ENCODE measurements at regions not wholly inside any gene's neighbourhood (a gene's known extent, or its start where the extent isn't known, plus 50 kb on each side); places are given as distances from the start of the nearest gene placed in this dataset.
"Not testable (repeated sequence)": the region's sequence is repeated elsewhere in the genome, so short reads cannot be mapped to it uniquely, and the experiment has no call there.

DNA sequence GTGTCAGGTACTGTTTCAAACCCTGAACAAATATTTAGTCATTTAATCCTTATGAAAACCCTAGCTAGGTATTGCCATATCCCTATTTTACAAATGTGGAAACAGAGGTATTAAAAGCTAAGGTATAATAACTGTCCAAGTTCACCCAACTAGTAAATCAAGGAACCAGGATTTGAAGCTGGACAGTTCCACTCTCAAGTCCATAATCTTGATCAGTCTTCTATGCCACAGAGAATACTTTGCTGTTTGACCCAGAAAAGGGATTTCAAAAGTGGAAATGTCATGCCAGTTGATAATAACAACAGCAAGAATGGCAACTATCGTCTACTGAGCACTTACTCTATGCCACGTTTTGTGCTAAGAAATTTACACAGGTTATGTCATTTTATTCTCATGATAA lies 90.4 kb upstream of the KIT start:
- DNase-seq (ENCODE audit: low spot score in 2 of 2), result no peak
- FAIRE-seq, result no peak

DNA sequence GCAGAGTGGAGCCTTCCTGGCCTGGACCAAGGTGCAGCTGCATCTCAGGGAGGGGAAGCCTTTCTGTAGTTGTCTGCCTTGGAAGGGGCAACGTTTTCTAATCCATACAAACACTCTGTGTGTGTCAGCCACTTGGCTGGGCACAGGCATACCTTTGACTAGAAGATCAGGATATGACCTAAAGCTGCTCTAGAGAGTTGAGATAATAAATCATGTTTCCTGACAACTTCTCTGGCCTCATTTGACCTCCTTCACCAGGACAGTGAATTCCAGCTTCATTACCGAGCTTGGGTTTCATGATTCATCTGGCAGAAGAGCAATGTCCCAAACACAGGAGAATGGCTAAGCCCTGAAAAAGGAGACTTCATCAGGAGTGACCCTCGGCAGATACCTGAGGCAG lies 89.6 kb upstream of the KIT start:
- DNase-seq (ENCODE audit: low spot score in 2 of 2) (no peak), FAIRE-seq (no peak)

DNA sequence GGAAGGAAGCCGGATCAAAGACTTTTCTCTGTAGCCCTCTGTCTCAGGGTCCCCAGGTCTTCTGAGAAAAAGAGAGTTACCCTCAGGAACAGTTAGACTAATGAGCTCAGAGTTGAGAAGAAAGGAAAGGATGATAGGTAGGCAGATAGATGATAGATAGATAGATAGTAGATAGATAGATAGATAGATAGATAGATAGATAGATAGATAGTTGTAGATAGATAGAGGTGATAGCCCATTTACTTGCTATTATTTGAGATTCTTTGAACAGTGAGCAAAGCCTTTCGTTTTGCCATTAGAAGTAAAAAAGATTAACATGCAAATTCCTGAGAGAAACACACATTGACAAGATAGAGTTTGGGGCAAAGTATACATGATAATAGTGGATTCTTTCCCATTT lies 86.9 kb upstream of the KIT start:
- DNase-seq (ENCODE audit: low spot score in 2 of 2) (no peak), FAIRE-seq (no peak)

DNA sequence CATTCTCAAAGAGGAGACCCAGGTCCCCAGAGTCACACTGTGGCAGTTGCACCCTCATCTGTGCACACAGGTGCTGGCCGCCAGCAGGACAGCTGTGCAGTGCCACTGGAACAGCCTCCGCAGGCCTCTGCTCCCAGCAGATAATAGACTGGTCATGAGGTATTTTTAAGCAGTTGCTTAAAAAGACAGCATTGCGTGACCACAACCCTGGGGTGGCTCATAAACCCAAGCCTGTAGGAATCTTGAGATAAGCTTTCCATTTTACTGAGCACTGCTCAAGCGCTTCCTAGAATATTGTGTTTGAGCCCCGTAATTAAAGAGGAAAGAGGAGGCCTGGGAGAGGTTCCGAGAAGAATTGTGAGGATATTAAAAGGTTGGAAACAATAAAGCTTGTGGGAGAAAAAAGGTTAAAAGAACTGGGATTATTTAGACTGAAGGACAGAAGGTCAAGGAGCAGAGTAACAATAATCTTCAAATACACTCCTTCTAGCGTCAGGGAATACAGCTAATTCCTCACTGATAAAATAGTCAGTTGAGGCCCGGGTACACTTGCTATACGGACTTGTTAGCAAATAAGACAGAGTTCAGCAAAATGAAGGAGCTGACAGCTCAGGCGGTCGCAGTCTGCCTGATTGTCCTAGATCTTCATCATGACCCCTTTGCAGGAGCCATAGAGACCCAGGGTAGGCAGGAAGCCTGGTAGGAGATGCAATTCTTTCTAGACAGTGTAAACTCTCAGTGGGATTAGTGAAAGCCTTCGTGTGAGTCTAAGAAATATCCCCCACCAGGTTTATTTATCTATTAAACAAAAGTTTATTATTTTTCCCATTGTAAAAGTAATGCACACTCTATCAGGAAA lies 86.2 kb upstream of the KIT start:
- no peak for DNase-seq (ENCODE audit: low spot score in 2 of 2)
- FAIRE-seq, result no peak

DNA sequence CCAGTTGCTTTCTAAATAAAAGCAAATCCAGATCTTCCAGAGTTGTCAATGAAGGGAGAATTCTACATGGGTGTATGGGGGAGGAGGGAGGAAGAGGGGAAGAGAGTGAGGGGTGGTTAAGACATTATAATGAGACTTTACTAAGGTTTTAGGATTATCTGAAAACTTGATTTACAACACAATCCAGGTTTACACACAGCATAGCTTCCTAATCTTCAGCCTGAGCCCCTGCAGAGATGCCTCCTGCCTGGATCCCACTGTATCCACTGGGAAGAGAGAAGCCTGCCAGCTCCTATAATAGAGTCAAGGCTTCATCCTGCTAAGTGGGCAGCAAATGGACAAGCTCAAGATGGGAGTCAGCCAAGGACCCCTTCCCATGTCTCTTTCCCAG lies 85.6 kb upstream of the KIT start:
- FAIRE-seq (no peak), DNase-seq (ENCODE audit: low spot score in 2 of 2) (no peak)

DNA sequence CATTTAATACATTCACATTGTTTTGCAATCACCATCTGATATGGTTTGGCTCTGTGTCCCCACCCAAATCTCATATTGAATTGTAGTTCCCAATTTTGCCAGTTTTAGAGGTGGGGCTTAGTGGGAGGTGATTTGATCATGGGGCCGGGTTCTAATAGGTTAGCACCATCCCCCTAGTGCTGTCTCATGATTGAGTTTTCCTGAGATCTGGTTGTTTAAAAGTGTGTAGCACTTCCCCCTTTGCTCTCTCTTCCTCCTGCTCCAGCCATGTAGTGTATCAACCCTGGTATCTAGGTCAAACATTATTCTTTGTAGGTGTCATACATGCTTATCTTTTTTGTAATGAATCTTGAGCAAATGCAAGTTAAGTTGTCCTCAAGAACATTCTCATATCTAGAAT lies 83.3 kb upstream of the KIT start:
- FAIRE-seq (no peak), DNase-seq (ENCODE audit: low spot score in 2 of 2) (no peak)

DNA sequence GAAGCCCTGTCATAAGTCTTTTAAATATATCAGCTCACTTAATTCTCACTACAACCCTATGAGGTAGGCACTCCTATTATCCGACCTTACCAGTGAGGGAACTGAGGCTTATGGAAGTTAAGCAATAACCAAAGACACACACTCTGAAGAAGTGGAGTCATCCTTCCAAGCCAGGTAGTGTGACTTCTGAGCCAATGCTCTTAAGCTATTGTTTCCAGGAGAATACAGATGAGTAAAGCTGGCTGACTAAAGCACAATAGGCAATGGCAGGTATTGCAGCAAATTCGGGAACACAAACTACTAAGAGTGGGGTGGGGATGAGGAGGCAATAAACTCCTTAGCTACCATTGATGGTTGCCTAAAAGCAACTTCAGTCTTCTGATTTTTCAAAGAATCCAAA lies 81.8 kb upstream of the KIT start:
- no peak for FAIRE-seq
- no peak for DNase-seq (ENCODE audit: low spot score in 2 of 2)

DNA sequence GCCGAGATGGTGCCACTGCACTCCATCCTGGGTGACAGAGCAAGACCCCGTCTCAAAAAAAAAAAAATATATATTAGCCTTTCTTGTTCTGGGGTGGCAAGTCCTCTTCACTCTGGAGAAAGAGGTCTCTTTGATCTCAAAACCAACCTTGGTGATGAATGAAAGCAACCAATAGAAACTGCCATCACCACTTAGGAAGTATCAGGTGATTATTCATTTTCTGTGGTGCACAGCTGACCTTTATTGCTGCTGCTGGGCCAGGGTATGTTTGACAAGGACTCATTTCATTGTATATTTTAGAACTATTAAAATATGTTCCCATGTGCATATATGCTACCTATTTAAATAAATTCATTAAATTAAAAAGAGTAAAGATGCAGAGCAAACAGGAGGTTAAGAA lies 76.0 kb upstream of the KIT start:
- FAIRE-seq (no peak), DNase-seq (ENCODE audit: low spot score in 2 of 2) (no peak)

DNA sequence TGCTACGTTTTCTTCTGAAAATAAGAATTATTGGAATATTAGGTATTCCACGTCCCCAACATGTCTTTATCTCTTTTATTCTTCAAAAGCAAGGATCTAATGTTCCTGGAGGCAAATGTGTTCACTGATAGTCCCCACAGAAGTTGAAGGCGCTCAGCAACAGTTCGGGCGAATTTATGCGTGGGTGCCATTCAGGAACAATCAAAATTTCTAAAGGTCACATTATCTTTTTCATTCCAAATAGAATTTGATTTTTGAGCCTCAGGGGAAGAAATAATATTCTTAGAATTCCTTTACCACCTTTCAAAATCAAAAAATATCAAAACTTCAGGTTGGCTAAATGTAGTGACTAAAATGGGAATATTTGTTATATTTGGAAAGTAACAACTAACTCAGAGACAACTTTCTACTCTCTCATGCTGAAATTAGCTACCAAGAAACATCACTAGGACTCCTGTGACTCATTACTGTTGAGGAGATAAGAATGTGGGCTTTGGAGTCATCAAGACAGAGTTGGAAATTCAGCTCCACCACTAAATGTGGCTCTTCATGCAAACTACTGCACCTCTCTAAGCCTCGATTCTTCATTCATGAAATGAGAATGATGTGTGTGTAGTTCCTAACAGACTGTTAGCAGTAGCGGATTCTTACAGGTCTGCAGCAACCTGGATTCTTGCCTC lies 72.3 kb upstream of the KIT start:
- DNase-seq (ENCODE audit: low spot score in 2 of 2) (no peak), FAIRE-seq (no peak)

DNA sequence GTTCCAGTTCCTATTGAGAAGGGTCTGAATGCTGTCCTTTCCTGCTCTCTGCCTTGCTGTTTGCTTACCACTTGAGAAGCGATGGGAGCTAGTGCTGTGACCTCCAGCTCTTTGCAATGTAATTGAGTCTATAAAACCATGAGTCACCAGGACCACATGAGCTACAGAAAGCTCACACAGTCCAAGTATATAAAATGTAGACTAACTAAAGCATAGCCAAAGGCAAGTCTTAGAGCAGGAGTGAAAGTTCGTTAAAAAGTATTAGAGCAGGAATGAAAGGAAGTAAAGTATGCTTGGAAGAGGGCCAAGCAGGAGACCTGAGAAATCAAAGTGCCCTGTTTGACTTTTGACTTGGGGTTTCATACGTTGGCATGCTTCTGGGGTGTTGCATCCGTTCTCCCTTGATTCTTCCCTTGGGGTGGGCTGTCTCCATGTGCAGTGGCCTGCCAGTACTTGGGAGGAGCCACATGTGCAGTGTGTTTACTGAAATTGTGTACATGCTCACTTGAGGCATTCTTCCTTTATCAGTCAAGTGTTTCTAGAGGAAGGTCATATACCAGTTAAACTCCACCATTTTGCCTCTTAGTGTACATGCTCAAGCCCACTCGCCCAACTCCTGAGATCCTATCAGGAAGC lies 71.3 kb upstream of the KIT start:
- DNase-seq (ENCODE audit: low spot score in 2 of 2) (no peak), FAIRE-seq (no peak)

DNA sequence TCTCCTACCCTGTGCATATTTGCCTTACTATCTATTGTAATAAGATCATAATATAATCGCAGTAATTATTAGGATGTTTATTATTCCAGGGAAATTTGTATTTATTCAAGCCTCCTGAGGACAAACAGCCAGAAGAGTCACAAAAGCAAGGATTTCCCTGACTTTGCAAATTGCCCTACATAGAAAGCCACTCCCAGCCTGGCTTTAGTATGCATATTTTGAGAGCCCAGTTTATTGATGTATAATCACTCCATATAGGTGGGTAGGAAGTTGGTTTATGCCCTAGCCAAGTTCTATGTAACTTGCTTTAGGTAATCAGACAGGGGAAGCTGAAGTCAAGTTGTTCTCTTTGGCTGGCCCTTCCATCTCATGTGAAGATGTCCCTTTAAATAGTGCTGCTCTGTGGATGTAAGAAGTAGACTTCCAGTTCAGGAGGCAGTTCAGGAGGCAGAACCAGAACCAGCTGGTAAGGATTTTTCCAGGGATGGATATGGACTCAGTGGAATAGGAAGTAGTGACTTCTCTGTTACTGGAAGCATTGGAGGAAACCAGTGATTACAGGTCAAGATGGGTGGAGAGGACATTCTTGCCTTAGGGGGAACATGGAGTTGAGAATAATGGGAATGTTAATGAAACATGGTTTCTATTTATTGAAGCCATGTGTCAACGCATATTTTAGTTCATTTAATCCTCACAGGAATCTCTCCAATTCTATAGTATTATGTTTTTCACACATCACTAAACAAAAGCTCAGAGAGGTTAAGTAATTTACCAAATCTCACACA lies 70.5 kb upstream of the KIT start:
- FAIRE-seq, result no peak
- DNase-seq (ENCODE audit: low spot score in 2 of 2), result no peak

DNA sequence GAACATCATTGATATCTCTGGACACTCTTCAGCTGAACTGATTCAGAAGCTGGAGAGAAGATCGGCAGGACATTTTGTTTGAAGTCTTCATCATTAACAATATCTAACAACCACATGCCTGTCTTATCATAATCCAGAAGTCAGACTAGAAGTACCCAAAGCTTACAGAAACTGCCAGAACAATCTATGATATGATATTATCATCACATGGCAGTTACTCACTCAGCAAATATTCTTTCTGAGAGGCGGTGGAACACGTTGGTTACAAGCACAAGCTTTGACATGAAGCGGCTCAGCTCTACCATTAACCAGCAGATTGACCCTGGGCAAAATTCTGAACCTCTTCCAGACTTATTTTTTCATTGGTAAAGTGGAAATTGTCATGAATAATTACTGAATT lies 69.4 kb upstream of the KIT start:
- no peak for DNase-seq (ENCODE audit: low spot score in 2 of 2)
- no peak for FAIRE-seq

DNA sequence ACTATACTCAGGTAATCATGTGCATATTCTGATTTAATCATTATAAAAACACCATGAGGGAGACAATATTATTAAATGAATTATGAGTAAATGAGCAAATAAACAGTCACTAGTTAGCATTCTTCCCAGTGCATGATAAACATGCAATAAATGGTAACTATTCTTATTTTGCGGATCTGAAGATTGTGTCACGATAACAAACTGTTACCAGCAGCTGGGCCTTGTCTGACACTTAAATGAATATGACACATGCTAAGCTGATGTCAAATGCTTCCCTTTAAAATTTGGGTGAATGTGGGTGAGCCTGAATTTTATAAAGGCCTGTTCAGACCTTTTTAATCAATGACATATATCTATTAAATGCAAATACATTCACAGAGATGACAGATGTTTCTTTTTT lies 68.2 kb upstream of the KIT start:
- FAIRE-seq (no peak), DNase-seq (ENCODE audit: low spot score in 2 of 2) (no peak)

DNA sequence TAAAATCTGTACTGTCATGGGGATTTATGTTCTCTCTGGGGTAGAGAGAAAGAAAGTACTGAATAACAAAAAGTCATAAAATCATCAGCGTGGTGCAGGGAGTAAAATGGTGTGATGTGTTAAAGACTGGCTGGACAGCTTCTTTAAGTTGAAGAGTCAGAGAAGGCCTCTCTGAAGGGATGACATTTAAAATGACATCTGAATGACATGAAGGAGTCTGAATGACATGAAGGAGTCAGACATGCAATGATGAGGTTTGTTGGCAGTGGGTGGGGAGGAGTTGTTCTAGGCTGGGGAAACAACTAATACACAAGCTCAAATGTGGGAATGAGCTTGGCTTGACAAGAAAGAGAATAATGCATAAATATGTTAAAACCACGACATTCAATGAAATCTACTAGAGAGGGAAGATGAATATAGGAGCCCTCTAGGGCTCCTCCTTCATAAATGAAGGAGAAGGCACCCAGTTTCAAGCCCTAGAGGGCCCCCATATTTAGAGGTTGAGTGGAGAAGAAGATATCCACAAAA lies 63.9 kb upstream of the KIT start:
- DNase-seq (ENCODE audit: low spot score in 2 of 2) (no peak), FAIRE-seq (no peak)

DNA sequence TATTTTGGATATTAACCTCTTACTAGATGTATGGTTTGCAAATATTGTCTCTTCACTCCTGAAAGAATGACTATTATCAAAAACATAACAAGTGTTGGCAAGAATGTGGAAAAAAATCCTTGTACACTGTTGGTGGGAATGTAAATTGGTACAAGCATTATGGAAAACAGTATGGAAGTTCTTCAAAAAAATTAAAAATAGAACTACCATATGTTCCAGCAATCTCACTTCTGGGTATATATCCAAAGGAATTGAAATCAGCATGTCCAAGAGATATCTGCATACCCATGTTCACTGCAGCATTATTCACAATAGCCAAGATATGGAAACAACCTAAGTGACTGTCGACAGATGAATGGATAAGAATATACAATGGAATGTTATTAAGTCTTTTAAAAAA lies 61.6 kb upstream of the KIT start:
- no peak for FAIRE-seq

DNA sequence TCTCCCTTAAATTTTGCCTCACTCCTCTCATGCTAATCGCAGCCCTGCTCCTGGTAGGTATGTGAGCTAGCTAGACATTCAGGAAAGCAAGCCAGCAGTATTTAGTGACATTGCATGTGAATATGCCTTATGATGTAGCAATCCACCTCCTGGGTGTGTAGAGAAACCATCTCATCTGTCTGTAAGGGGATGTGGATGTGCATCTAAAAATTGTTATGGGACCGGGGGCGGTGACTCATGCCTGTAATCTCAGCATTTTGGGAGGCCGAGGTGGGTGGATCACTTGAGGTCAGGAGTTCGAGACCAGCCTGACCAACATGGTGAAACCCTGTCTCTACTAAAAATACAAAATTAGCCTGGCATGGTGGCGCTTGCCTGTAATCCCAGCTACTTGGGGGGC lies 60.1 kb upstream of the KIT start:
- FAIRE-seq; DNase-seq (ENCODE audit: low spot score in 2 of 2): not testable (repeated sequence)

More for the DNA sequence above, 61.6 kb upstream of the KIT start:
- DNase-seq (ENCODE audit: low spot score in 2 of 2), result no peak

DNA sequence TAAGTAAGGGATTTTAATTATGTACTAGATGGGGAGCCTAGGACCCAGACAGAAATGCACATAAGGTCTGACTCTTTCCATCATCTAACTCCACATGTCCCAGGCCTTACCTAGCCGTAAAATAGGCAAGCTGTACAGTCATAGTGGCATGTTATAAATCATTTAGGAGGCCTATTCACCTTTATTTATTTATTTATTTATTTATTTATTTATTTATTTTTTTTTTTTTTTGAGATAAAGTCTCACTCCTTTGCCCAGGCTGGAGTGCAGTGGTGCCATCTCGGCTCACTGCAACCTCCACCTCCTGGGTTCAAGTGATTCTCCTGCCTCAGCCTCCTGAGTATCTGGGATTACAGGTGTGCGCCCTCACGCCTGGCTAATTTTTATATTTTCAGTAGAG lies 55.6 kb upstream of the KIT start:
- not testable (repeated sequence) for FAIRE-seq; DNase-seq (ENCODE audit: low spot score in 2 of 2)

DNA sequence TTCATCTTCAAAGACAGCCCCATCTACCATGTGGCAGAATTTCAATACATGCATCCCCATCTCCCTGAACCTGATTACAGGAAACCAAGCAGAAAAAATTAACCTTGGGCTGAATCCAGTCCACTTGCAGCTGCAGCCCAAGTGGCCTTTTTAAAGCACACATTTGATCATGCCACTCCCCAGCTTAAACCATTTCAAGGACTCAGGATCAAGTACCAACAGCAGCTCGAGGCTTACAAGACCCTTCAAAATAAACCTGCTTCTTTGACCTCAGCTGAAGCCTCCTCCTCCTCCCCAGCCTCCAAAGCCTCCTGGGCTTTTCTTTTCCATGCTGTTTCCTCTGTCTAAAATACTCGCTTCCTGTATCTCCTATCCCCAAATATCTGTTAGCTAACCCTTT lies 50.7 kb upstream of the KIT start:
- no peak for FAIRE-seq
- no peak for DNase-seq (ENCODE audit: low spot score in 2 of 2)

DNA sequence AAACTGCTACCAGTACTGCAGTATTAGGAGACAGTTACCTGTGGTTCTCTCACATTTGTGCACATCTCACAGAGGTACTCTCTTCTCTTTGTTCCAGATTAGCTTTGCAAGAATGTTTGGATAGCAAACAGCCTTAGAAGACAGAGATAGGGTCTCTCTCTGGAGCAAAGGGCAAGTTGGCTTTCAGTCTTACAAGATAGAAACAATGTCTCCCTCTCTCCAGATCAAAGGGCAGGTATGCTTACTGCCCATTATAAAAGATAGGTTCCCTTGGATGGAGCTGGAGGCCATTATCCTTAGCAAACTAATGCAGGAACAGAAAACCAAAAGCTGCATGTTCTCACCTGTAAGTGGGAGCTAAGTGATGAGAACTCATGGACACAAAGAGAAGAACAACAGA lies 50.2 kb upstream of the KIT start:
- no peak for DNase-seq (ENCODE audit: low spot score in 2 of 2)
- FAIRE-seq, result no peak
